HEK293 (cell line): ENCODE measurements at regions not wholly inside any gene's neighbourhood (a gene's known extent, or its start where the extent isn't known, plus 50 kb on each side); places are given as distances from the start of the nearest gene placed in this dataset.

Experiments used
- CTCF ChIA-PET: fragments of 350-600 bp; formaldehyde crosslinking; extraction: SDS; loops from one replicate; lab custom pipeline; 2021; ENCODE audit warnings: antibody characterized with exemption; lab: Yijun Ruan, JAX
- POLR2A ChIA-PET: fragments of 300-600 bp; formaldehyde crosslinking; extraction: SDS; loops from one replicate; lab custom pipeline; 2020; ENCODE audit warnings: antibody characterized with exemption, inconsistent platforms; lab: Yijun Ruan, JAX
- H3K27ac ChIP-seq: fragments of 200-500 bp; sonication (Bioruptor generic); 2 replicates; pipeline ENCODE4 v1.5.1; 2014; ENCODE audit warnings: low read depth, low read length, control low read depth, inconsistent platforms; ENCODE audit errors: extremely low read depth
- H3K36me3 ChIP-seq, 2 experiments: fragments of 200-500 bp in 1 of 2; sonication (Bioruptor generic) in 1 of 2; 1 replicate in 1 of 2; 2 replicates in 1 of 2; pipeline ENCODE4 v1.5.1; 2014 to 2017; ENCODE audit warnings: inconsistent platforms in 2 of 2, low read length in 2 of 2; ENCODE audit not compliant: control insufficient read depth in 2 of 2, insufficient read depth in 1 of 2
- H3K4me1 ChIP-seq: fragments of 200-500 bp; sonication (Bioruptor generic); 2 replicates; pipeline ENCODE4 v1.5.1; 2014; ENCODE audit warnings: mild to moderate bottlenecking, low read length, inconsistent platforms; ENCODE audit not compliant: control insufficient read depth, insufficient read depth
- H3K4me3 ChIP-seq: 2 replicates; pipeline ENCODE4 v1.5.1; 2011; ENCODE audit warnings: low read depth, mild to moderate bottlenecking, control low read depth, low read length, moderate library complexity
- H3K9me3 ChIP-seq: fragments of 200-500 bp; sonication (Bioruptor generic); 2 replicates; pipeline ENCODE4 v1.5.1; 2014; ENCODE audit warnings: low read depth, low read length, inconsistent platforms; ENCODE audit not compliant: control insufficient read depth, insufficient read depth
- BCL11A ChIP-seq: fragments of 450-650 bp; formaldehyde crosslinking; IDR thresholded peaks from 2 replicates; pipeline ENCODE4 v1.5.1; 2016; ENCODE audit warnings: low read depth, missing biosample characterization, missing genetic modification characterization
- KLF1 ChIP-seq: fragments of 450-650 bp; formaldehyde crosslinking; IDR thresholded peaks from 2 replicates; pipeline ENCODE4 v1.5.1; 2016; ENCODE audit warnings: missing biosample characterization, missing genetic modification characterization
- RBAK ChIP-seq: fragments of 450-650 bp; formaldehyde crosslinking; IDR thresholded peaks from 2 replicates; pipeline ENCODE4 v1.5.1; 2016; ENCODE audit warnings: missing biosample characterization, missing genetic modification characterization
- REST ChIP-seq: fragments of 450-650 bp; formaldehyde crosslinking; IDR thresholded peaks from 2 replicates; pipeline ENCODE4 v1.5.1; 2016; ENCODE audit warnings: missing biosample characterization, missing genetic modification characterization
- SETDB1 ChIP-seq: IDR thresholded peaks from one replicate; pipeline ENCODE4 v1.6.1; 2017; ENCODE audit warnings: mild to moderate bottlenecking, low read length, moderate library complexity, mixed read lengths; ENCODE audit not compliant: insufficient read length
- SP3 ChIP-seq: fragments of 450-650 bp; formaldehyde crosslinking; IDR thresholded peaks from 2 replicates; pipeline ENCODE4 v1.5.1; 2016; ENCODE audit warnings: missing biosample characterization, missing genetic modification characterization
- TSHZ1 ChIP-seq: fragments of 450-650 bp; formaldehyde crosslinking; IDR thresholded peaks from 2 replicates; pipeline ENCODE4 v1.5.1; 2016; ENCODE audit warnings: missing biosample characterization, missing genetic modification characterization, borderline replicate concordance
- ZFP69B ChIP-seq: fragments of 450-650 bp; formaldehyde crosslinking; IDR thresholded peaks from 2 replicates; pipeline ENCODE4 v1.5.1; 2016; ENCODE audit warnings: missing biosample characterization, missing genetic modification characterization
- ZNF114 ChIP-seq: fragments of 450-650 bp; formaldehyde crosslinking; IDR thresholded peaks from 2 replicates; pipeline ENCODE4 v1.5.0; 2017; ENCODE audit warnings: missing biosample characterization, missing genetic modification characterization
- ZNF140 ChIP-seq: fragments of 450-650 bp; formaldehyde crosslinking; IDR thresholded peaks from 2 replicates; pipeline ENCODE4 v1.5.1; 2016; ENCODE audit warnings: missing biosample characterization, missing genetic modification characterization
- ZNF19 ChIP-seq: fragments of 450-650 bp; formaldehyde crosslinking; IDR thresholded peaks from 2 replicates; pipeline ENCODE4; 2016; ENCODE audit warnings: missing biosample characterization, missing genetic modification characterization, low read depth
- ZNF202 ChIP-seq: fragments of 450-650 bp; formaldehyde crosslinking; IDR thresholded peaks from 2 replicates; pipeline ENCODE4 v1.5.1; 2016; ENCODE audit warnings: missing biosample characterization, missing genetic modification characterization, borderline replicate concordance
- ZNF335 ChIP-seq: fragments of 450-650 bp; formaldehyde crosslinking; conservative IDR thresholded peaks from 2 replicates; pipeline ENCODE4 v1.5.1; 2016; ENCODE audit warnings: missing biosample characterization, missing genetic modification characterization
- ZNF341 ChIP-seq: fragments of 450-650 bp; formaldehyde crosslinking; IDR thresholded peaks from 2 replicates; pipeline ENCODE4; 2016; ENCODE audit warnings: low read depth, missing biosample characterization, missing genetic modification characterization
- ZNF426 ChIP-seq: fragments of 450-650 bp; formaldehyde crosslinking; IDR thresholded peaks from 2 replicates; pipeline ENCODE4 v1.5.1; 2017; ENCODE audit warnings: missing biosample characterization, missing genetic modification characterization, mild to moderate bottlenecking, inconsistent platforms, moderate library complexity
- ZNF521 ChIP-seq: fragments of 450-650 bp; formaldehyde crosslinking; IDR thresholded peaks from 2 replicates; pipeline ENCODE4 v1.5.1; 2017; ENCODE audit warnings: missing biosample characterization, mild to moderate bottlenecking, missing genetic modification characterization
- ZNF555 ChIP-seq: fragments of 450-650 bp; formaldehyde crosslinking; conservative IDR thresholded peaks from 2 replicates; pipeline ENCODE4 v1.5.1; 2017; ENCODE audit warnings: missing biosample characterization, mild to moderate bottlenecking, missing genetic modification characterization, inconsistent platforms
- ZNF558 ChIP-seq: fragments of 450-650 bp; formaldehyde crosslinking; IDR thresholded peaks from 2 replicates; pipeline ENCODE4 v1.5.1; 2016; ENCODE audit warnings: missing biosample characterization, missing genetic modification characterization
- ZNF580 ChIP-seq: fragments of 450-650 bp; formaldehyde crosslinking; IDR thresholded peaks from 2 replicates; pipeline ENCODE4 v1.5.1; 2016; ENCODE audit warnings: missing biosample characterization, missing genetic modification characterization
- ZNF585B ChIP-seq: fragments of 450-650 bp; formaldehyde crosslinking; IDR thresholded peaks from 2 replicates; pipeline ENCODE4 v1.5.1; 2016; ENCODE audit warnings: missing biosample characterization, missing genetic modification characterization
- ZNF621 ChIP-seq: fragments of 450-650 bp; formaldehyde crosslinking; IDR thresholded peaks from 2 replicates; pipeline ENCODE4 v1.5.1; 2017; ENCODE audit warnings: missing biosample characterization, missing genetic modification characterization
- ZNF707 ChIP-seq: fragments of 450-650 bp; formaldehyde crosslinking; IDR thresholded peaks from 2 replicates; pipeline ENCODE4 v1.5.1; 2016; ENCODE audit warnings: missing biosample characterization, missing genetic modification characterization
- TF ChIP-seq, protein P1 (sequence below): fragments of 450-650 bp; formaldehyde crosslinking; IDR thresholded peaks from 2 replicates; pipeline ENCODE4 v1.5.1; 2016; ENCODE audit warnings: missing biosample characterization, missing genetic modification characterization
- TF ChIP-seq, protein P2 (sequence below): fragments of 450-650 bp; formaldehyde crosslinking; IDR thresholded peaks from 2 replicates; pipeline ENCODE4 v1.5.1; 2016; ENCODE audit warnings: missing biosample characterization, missing genetic modification characterization, borderline replicate concordance

DNA sequence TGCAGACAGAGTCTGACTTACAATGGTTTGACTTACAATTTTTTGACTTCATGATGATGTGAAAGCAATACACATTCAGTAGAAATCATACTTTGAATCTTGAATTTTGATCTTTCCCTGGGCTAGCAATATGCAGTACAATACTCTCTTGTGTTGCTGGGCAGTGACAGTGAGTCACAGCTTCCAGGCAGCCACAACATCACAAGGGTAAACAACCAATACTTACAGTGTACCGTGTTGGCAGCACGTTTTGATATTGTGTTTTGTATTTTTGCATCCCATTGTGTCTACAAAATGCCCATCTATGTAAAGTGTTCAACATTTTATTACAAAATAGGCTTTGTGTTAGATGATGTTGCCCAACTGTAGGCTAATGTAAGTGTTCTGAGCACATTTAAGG is 150.9 kb downstream of the NTMT2 start (continued):
- TF ChIP-seq, protein P1, sequence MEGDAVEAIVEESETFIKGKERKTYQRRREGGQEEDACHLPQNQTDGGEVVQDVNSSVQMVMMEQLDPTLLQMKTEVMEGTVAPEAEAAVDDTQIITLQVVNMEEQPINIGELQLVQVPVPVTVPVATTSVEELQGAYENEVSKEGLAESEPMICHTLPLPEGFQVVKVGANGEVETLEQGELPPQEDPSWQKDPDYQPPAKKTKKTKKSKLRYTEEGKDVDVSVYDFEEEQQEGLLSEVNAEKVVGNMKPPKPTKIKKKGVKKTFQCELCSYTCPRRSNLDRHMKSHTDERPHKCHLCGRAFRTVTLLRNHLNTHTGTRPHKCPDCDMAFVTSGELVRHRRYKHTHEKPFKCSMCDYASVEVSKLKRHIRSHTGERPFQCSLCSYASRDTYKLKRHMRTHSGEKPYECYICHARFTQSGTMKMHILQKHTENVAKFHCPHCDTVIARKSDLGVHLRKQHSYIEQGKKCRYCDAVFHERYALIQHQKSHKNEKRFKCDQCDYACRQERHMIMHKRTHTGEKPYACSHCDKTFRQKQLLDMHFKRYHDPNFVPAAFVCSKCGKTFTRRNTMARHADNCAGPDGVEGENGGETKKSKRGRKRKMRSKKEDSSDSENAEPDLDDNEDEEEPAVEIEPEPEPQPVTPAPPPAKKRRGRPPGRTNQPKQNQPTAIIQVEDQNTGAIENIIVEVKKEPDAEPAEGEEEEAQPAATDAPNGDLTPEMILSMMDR (tag by site-specific recombination) = no peak
- TF ChIP-seq, protein P2, sequence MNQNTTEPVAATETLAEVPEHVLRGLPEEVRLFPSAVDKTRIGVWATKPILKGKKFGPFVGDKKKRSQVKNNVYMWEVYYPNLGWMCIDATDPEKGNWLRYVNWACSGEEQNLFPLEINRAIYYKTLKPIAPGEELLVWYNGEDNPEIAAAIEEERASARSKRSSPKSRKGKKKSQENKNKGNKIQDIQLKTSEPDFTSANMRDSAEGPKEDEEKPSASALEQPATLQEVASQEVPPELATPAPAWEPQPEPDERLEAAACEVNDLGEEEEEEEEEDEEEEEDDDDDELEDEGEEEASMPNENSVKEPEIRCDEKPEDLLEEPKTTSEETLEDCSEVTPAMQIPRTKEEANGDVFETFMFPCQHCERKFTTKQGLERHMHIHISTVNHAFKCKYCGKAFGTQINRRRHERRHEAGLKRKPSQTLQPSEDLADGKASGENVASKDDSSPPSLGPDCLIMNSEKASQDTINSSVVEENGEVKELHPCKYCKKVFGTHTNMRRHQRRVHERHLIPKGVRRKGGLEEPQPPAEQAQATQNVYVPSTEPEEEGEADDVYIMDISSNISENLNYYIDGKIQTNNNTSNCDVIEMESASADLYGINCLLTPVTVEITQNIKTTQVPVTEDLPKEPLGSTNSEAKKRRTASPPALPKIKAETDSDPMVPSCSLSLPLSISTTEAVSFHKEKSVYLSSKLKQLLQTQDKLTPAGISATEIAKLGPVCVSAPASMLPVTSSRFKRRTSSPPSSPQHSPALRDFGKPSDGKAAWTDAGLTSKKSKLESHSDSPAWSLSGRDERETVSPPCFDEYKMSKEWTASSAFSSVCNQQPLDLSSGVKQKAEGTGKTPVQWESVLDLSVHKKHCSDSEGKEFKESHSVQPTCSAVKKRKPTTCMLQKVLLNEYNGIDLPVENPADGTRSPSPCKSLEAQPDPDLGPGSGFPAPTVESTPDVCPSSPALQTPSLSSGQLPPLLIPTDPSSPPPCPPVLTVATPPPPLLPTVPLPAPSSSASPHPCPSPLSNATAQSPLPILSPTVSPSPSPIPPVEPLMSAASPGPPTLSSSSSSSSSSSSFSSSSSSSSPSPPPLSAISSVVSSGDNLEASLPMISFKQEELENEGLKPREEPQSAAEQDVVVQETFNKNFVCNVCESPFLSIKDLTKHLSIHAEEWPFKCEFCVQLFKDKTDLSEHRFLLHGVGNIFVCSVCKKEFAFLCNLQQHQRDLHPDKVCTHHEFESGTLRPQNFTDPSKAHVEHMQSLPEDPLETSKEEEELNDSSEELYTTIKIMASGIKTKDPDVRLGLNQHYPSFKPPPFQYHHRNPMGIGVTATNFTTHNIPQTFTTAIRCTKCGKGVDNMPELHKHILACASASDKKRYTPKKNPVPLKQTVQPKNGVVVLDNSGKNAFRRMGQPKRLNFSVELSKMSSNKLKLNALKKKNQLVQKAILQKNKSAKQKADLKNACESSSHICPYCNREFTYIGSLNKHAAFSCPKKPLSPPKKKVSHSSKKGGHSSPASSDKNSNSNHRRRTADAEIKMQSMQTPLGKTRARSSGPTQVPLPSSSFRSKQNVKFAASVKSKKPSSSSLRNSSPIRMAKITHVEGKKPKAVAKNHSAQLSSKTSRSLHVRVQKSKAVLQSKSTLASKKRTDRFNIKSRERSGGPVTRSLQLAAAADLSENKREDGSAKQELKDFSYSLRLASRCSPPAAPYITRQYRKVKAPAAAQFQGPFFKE = no peak
- TF ChIP-seq ZNF114 (tag by site-specific recombination) (no peak), ZNF558 (no peak), ZNF521 (tag by site-specific recombination) (no peak), ZNF140 (tag by site-specific recombination) (no peak), TSHZ1 (tag by site-specific recombination) (no peak), SETDB1 (no peak), REST (tag by site-specific recombination) (no peak)
- TF ChIP-seq, all 188 proteins: peak for 0

DNA sequence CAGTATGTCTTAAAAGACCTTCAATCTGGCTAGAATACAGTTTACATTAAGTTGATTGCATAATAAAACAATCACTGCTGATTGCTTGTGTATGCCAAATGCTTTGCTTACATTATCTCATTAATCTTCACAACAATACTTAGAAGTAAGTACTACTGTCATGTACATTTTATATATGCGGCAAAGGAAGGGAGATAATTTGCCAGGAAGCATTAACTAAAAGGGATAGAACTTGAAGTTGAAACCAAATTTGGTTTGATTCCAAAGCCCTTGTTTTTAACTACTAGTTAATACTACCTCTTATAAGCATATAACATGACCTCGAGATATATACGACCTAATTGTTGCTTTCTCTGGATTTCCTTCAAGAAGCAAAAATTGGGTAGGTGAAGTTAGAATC is 155.8 kb downstream of the NTMT2 start:
- no peaks in the 10 kb centered on the region for H3K9me3 ChIP-seq
- H3K36me3 ChIP-seq = no peaks in the 10 kb centered on the region
- no peak overlapping the region for H3K27ac ChIP-seq
- ChIA-PET POLR2A (no interaction called here), CTCF (no interaction called here)
- H3K4me1 ChIP-seq = no peaks in the 10 kb centered on the region
- H3K4me3 ChIP-seq = no peak overlapping the region
- TF ChIP-seq ZNF426 (tag by site-specific recombination) (no peak), BCL11A (tag by site-specific recombination) (no peak), ZNF621 (tag by site-specific recombination) (no peak), ZNF335 (tag by site-specific recombination) (no peak), SETDB1 (no peak), ZNF202 (tag by site-specific recombination) (no peak), KLF1 (no peak), ZFP69B (no peak), ZNF341 (tag by site-specific recombination) (no peak), ZNF707 (tag by site-specific recombination) (no peak), SP3 (tag by site-specific recombination) (no peak), ZNF580 (tag by site-specific recombination) (no peak), ZNF585B (no peak), RBAK (tag by site-specific recombination) (no peak), ZNF19 (tag by site-specific recombination) (no peak), ZNF555 (no peak)
